OCI-M2 (cell line): ENCODE measurements at regions not wholly inside any gene's neighbourhood (a gene's known extent, or its start where the extent isn't known, plus 50 kb on each side); places are given as distances from the start of the nearest gene placed in this dataset.
"Not testable (repeated sequence)": the region's sequence is repeated elsewhere in the genome, so short reads cannot be mapped to it uniquely, and the experiment has no call there.

Source experiments
- DNase-seq: peaks from one replicate; lab custom pipeline; 2025; ENCODE audit not compliant: unreplicated experiment; lab: John Stamatoyannopoulos, UW

- no peak for DNase-seq
These were observed 143.4 kb downstream of the TRIML1 start for GRCh38 chr4:188282471-188283232.

GRCh38 chr4:188287169-188287894 is 148.1 kb downstream of the TRIML1 start:
- no peak for DNase-seq

- no peak for DNase-seq
These were observed 150.4 kb downstream of the TRIML1 start for GRCh38 chr4:188289531-188290125.

GRCh38 chr4:188295899-188296298 is 156.7 kb downstream of the TRIML1 start:
- no peak for DNase-seq

- DNase-seq, result no peak
These were observed 157.1 kb downstream of the TRIML1 start for GRCh38 chr4:188296331-188296730.

- no peak for DNase-seq
These were observed 158.6 kb downstream of the TRIML1 start for GRCh38 chr4:188297873-188298272.

GRCh38 chr4:188299161-188299560 is 159.9 kb downstream of the TRIML1 start:
- no peak for DNase-seq

- DNase-seq, result no peak
These were observed 161.1 kb downstream of the TRIML1 start for GRCh38 chr4:188300385-188300784.

- DNase-seq, result no peak
These were observed 166.4 kb downstream of the TRIML1 start for GRCh38 chr4:188305690-188306089.

- no peak for DNase-seq
These were observed 168.3 kb downstream of the TRIML1 start for GRCh38 chr4:188307591-188307990.

GRCh38 chr4:188308142-188308541 is 168.9 kb downstream of the TRIML1 start:
- no peak for DNase-seq

- no peak for DNase-seq
These were observed 177.2 kb downstream of the TRIML1 start for GRCh38 chr4:188316391-188316790.

- DNase-seq, result no peak
These were observed 189.7 kb downstream of the TRIML1 start for GRCh38 chr4:188328966-188329365.

- DNase-seq, result no peak
These were observed 190.3 kb downstream of the TRIML1 start for GRCh38 chr4:188329521-188329920.

- no peak for DNase-seq
These were observed 193.0 kb downstream of the TRIML1 start for GRCh38 chr4:188332265-188332664.

GRCh38 chr4:188336891-188337290 is 197.7 kb downstream of the TRIML1 start:
- no peak for DNase-seq

- DNase-seq, result no peak
These were observed 202.2 kb downstream of the TRIML1 start for GRCh38 chr4:188341428-188341827.

GRCh38 chr4:188346171-188346809 is 207.0 kb downstream of the TRIML1 start:
- DNase-seq, result no peak

- DNase-seq, result no peak
These were observed 208.1 kb downstream of the TRIML1 start for GRCh38 chr4:188347339-188347738.

- DNase-seq, result not testable (repeated sequence)
These were observed 210.3 kb downstream of the TRIML1 start for GRCh38 chr4:188349569-188349968.

GRCh38 chr4:188363196-188363595 is 224.0 kb downstream of the TRIML1 start:
- no peak for DNase-seq

GRCh38 chr4:188370777-188371176 is 231.5 kb downstream of the TRIML1 start:
- DNase-seq, result no peak
